ENCODE measurements at regions not wholly inside any gene's neighbourhood (a gene's known extent, or its start where the extent isn't known, plus 50 kb on each side); places are given as distances from the start of the nearest gene placed in this dataset.

- Histone ChIP-seq H3K4me2 (no peak overlapping the region), H3K9ac (no peak overlapping the region), H3K36me3 (ENCODE audit: insufficient read depth) (no peaks in the 10 kb centered on the region), H3K79me2 (ENCODE audit: insufficient read depth, low read depth) (no peaks in the 10 kb centered on the region), H3K4me1 (ENCODE audit: low read depth, poor library complexity, severe bottlenecking) (peaks cover 20% of the 10 kb centered on the region), H3K27me3 (ENCODE audit: insufficient read depth, low read depth) (no peaks in the 10 kb centered on the region), H2AFZ (ENCODE audit: low read depth) (no peak overlapping the region), H4K20me1 (ENCODE audit: insufficient read depth) (no peaks in the 10 kb centered on the region), H3K4me3 (IDR thresholded peaks at IDR 0.05; ENCODE audit: insufficient read depth, low read depth, low read length) (no peak overlapping the region), H3K27ac (no peak overlapping the region)
- no peak for TF ChIP-seq CTCF (conservative IDR thresholded peaks at IDR 0.05; ENCODE audit: low read depth, low read length)
Measured at GRCh38 chr7:70886547-70886946, 245.4 kb upstream of the GALNT17 start.

- Histone ChIP-seq H4K20me1 (ENCODE audit: insufficient read depth) (no peaks in the 10 kb centered on the region), H3K4me2 (no peak overlapping the region), H3K27ac (no peak overlapping the region), H3K9ac (no peak overlapping the region), H2AFZ (ENCODE audit: low read depth) (no peak overlapping the region), H3K79me2 (ENCODE audit: insufficient read depth, low read depth) (no peaks in the 10 kb centered on the region), H3K27me3 (ENCODE audit: insufficient read depth, low read depth) (no peaks in the 10 kb centered on the region), H3K36me3 (ENCODE audit: insufficient read depth) (no peaks in the 10 kb centered on the region), H3K4me3 (IDR thresholded peaks at IDR 0.05; ENCODE audit: insufficient read depth, low read depth, low read length) (no peak overlapping the region), H3K4me1 (ENCODE audit: low read depth, poor library complexity, severe bottlenecking) (peaks cover 22% of the 10 kb centered on the region)
- TF ChIP-seq CTCF (conservative IDR thresholded peaks at IDR 0.05; ENCODE audit: low read depth, low read length): no peak
Measured at GRCh38 chr7:70887186-70887585, 244.8 kb upstream of the GALNT17 start.

- no peaks in the 10 kb centered on the region for H3K36me3 ChIP-seq (ENCODE audit: insufficient read depth)
- H3K4me2 ChIP-seq: 0 out of 2 replicates have a peak overlapping the region, but pooled peaks have one; percentile 8
- H4K20me1 ChIP-seq (ENCODE audit: insufficient read depth): no peaks in the 10 kb centered on the region
- H3K27me3 ChIP-seq (ENCODE audit: insufficient read depth, low read depth): no peaks in the 10 kb centered on the region
- no peaks in the 10 kb centered on the region for H3K79me2 ChIP-seq (ENCODE audit: insufficient read depth, low read depth)
- no peak overlapping the region for H3K4me3 ChIP-seq (IDR thresholded peaks at IDR 0.05; ENCODE audit: insufficient read depth, low read depth, low read length)
- H3K9ac ChIP-seq: no peak overlapping the region
- H3K4me1 ChIP-seq (ENCODE audit: low read depth, poor library complexity, severe bottlenecking): peaks cover 22% of the 10 kb centered on the region
- H3K27ac ChIP-seq: no peak overlapping the region
- TF ChIP-seq CTCF (conservative IDR thresholded peaks at IDR 0.05; ENCODE audit: low read depth, low read length): no peak
- peak overlapping the region; percentile 8; the same call in 1 of the 2 replicates for H2AFZ ChIP-seq (ENCODE audit: low read depth)
Measured at GRCh38 chr7:70890147-70890969, 241.6 kb upstream of the GALNT17 start.

- Histone ChIP-seq H3K4me2 (no peak overlapping the region), H3K4me1 (ENCODE audit: low read depth, poor library complexity, severe bottlenecking) (peaks cover 22% of the 10 kb centered on the region), H3K9ac (no peak overlapping the region), H3K36me3 (ENCODE audit: insufficient read depth) (no peaks in the 10 kb centered on the region), H3K27me3 (ENCODE audit: insufficient read depth, low read depth) (no peaks in the 10 kb centered on the region), H2AFZ (ENCODE audit: low read depth) (no peak overlapping the region), H3K4me3 (IDR thresholded peaks at IDR 0.05; ENCODE audit: insufficient read depth, low read depth, low read length) (no peak overlapping the region), H3K27ac (no peak overlapping the region), H4K20me1 (ENCODE audit: insufficient read depth) (no peaks in the 10 kb centered on the region), H3K79me2 (ENCODE audit: insufficient read depth, low read depth) (no peaks in the 10 kb centered on the region)
- no peak for TF ChIP-seq CTCF (conservative IDR thresholded peaks at IDR 0.05; ENCODE audit: low read depth, low read length)
Measured at GRCh38 chr7:70893422-70893821, 238.5 kb upstream of the GALNT17 start.

All from KMS-11 (cell line).